RWPE2 (cell line): ENCODE measurements at regions not wholly inside any gene's neighbourhood (a gene's known extent, or its start where the extent isn't known, plus 50 kb on each side); places are given as distances from the start of the nearest gene placed in this dataset.

Experiments
- ATAC-seq: fragments of 200-7000 bp; cut with Tn5 transposase; 3 replicates; pipeline ENCODE4 v1.9.1; 2021; ENCODE audit warnings: low read depth
- DNase-seq: peaks from one replicate; pipeline ENCODE4 v3.0.0-alpha.2; 2020; ENCODE audit warnings: low spot score
- H3K27ac ChIP-seq: fragments of 450-650 bp; 2 replicates; pipeline ENCODE4 v1.5.1; 2017; ENCODE audit warnings: mild to moderate bottlenecking; ENCODE audit not compliant: poor library complexity, severe bottlenecking
- H3K27me3 ChIP-seq: fragments of 250-450 bp; sonication (Bioruptor Pico); 2 replicates; pipeline ENCODE4 v1.5.1; 2021; ENCODE audit warnings: mild to moderate bottlenecking, moderate library complexity; ENCODE audit not compliant: insufficient read depth, poor library complexity, severe bottlenecking
- H3K36me3 ChIP-seq: fragments of 250-450 bp; sonication (Bioruptor Pico); 2 replicates; pipeline ENCODE4 v1.5.1; 2020; ENCODE audit warnings: low read depth, mild to moderate bottlenecking, moderate library complexity
- H3K4me1 ChIP-seq: fragments of 250-450 bp; sonication (Bioruptor Pico); 2 replicates; pipeline ENCODE4 v1.5.1; 2021; ENCODE audit warnings: mild to moderate bottlenecking, moderate library complexity; ENCODE audit not compliant: insufficient read depth, poor library complexity, severe bottlenecking
- H3K4me3 ChIP-seq: fragments of 250-450 bp; sonication (Bioruptor Pico); 2 replicates; pipeline ENCODE4 v1.5.1; 2021; ENCODE audit warnings: mild to moderate bottlenecking, moderate library complexity; ENCODE audit not compliant: severe bottlenecking
- H3K9me3 ChIP-seq: fragments of 250-450 bp; sonication (Bioruptor Pico); 2 replicates; pipeline ENCODE4 v1.5.1; 2021; ENCODE audit warnings: mild to moderate bottlenecking, moderate library complexity; ENCODE audit not compliant: severe bottlenecking
- TF ChIP-seq, protein P1 (sequence below): fragments of 450-650 bp; IDR thresholded peaks from one replicate; pipeline ENCODE4 v1.5.1; 2017; ENCODE audit warnings: mild to moderate bottlenecking, moderate library complexity; ENCODE audit not compliant: poor library complexity, severe bottlenecking

DNA sequence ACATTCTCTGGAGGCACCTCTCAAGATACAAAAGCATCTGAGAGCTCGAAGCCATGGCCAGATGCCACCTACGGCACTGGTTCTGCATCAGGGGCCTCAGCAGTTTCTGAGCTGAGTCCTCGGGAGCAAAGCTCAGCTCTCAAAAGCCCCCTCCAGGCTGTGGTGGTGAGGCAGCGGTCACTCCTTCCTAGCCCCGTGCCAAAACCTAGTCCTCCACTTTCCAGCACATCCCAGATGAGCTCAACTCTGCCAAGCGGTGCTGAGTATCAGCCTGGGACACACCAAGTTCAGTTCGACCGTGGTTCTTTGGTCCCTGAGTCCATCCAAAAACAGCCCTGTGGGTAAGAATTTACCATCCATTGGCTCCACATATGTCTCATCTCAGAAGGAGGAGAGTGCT is 79.3 kb upstream of the STT3B start:
- H3K27me3 ChIP-seq: no peaks in the 10 kb centered on the region
- ATAC-seq: no peak
- H3K36me3 ChIP-seq: no peaks in the 10 kb centered on the region
- H3K27ac ChIP-seq: no peak overlapping the region
- no peak for DNase-seq
- no peak overlapping the region for H3K4me3 ChIP-seq
- H3K9me3 ChIP-seq: no peaks in the 10 kb centered on the region
- no peaks in the 10 kb centered on the region for H3K4me1 ChIP-seq
- TF ChIP-seq, protein P1, sequence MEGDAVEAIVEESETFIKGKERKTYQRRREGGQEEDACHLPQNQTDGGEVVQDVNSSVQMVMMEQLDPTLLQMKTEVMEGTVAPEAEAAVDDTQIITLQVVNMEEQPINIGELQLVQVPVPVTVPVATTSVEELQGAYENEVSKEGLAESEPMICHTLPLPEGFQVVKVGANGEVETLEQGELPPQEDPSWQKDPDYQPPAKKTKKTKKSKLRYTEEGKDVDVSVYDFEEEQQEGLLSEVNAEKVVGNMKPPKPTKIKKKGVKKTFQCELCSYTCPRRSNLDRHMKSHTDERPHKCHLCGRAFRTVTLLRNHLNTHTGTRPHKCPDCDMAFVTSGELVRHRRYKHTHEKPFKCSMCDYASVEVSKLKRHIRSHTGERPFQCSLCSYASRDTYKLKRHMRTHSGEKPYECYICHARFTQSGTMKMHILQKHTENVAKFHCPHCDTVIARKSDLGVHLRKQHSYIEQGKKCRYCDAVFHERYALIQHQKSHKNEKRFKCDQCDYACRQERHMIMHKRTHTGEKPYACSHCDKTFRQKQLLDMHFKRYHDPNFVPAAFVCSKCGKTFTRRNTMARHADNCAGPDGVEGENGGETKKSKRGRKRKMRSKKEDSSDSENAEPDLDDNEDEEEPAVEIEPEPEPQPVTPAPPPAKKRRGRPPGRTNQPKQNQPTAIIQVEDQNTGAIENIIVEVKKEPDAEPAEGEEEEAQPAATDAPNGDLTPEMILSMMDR: no peak

DNA sequence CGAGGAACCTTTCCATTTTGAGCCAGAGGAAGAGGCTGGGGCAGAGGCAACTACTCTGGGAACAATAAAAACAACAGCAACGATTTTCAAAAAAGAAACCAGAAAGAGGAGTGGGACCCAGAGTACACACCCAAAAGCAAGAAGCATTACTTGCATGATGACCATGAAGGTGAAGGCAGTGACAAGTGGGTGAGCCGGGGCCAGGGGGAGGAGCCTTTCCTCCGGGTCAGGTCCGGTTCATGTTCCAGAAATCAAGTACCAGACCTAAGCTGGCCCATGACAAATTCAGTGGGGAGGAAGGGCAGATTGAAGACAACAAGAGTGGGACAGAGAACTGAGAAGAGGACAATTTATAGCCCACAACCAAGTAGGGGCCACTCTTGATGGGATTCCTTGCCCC is 77.2 kb upstream of the STT3B start:
- DNase-seq: no peak

DNA sequence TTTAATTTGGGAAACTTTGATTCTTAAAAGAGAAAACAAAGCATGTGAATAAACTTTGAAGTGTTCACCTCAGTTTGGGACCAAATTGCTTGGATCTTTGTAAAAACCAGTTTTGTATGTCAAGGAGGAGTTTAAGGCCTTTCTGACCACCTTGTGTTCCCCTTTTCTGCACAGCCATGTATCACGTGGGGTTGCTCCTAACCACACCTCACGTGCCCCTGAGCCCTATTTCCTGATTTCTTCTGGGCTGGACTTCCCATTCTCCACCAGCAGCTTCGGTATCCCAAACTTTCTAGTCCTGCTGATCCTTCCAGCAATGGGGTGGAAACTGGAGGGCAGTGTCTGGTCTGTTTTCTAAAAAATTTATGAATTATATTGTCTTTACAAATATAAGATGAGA is 76.4 kb upstream of the STT3B start:
- no peaks in the 10 kb centered on the region for H3K36me3 ChIP-seq
- TF ChIP-seq, protein P1: no peak
- DNase-seq (no peak), ATAC-seq (no peak)
- no peaks in the 10 kb centered on the region for H3K9me3 ChIP-seq
- no peaks in the 10 kb centered on the region for H3K4me1 ChIP-seq
- H3K27me3 ChIP-seq: no peaks in the 10 kb centered on the region
- no peak overlapping the region for H3K4me3 ChIP-seq
- H3K27ac ChIP-seq: no peak overlapping the region

More for the DNA sequence above, 77.2 kb upstream of the STT3B start:
- H3K4me3 ChIP-seq: no peak overlapping the region
- H3K27ac ChIP-seq: no peak overlapping the region
- no peak for ATAC-seq
- no peaks in the 10 kb centered on the region for H3K27me3 ChIP-seq
- no peaks in the 10 kb centered on the region for H3K36me3 ChIP-seq
- TF ChIP-seq, protein P1: no peak
- H3K4me1 ChIP-seq: no peaks in the 10 kb centered on the region
- H3K9me3 ChIP-seq: no peaks in the 10 kb centered on the region

DNA sequence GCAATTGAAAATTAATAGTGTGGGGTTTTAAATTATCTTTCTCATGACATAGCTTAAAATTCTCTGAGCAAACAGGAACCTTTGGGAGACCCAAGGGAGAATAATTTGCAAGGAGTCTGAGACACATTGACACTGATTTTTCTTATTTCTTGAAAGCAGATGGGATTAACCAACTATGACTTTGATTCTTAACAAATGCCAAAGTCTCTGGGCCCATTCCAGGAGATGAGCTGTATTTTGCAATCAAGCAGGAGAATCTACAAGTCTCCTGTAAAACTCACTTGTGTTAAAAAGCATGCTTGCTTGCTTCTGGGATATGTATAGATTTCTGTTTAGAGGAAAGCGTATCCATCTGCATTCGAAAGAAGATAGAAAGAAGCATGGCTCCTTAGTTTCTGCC is 71.3 kb upstream of the STT3B start:
- Histone ChIP-seq H3K4me3 (no peak overlapping the region), H3K9me3 (no peaks in the 10 kb centered on the region), H3K27ac (no peak overlapping the region), H3K4me1 (no peaks in the 10 kb centered on the region), H3K27me3 (no peaks in the 10 kb centered on the region), H3K36me3 (no peaks in the 10 kb centered on the region)
- DNase-seq (no peak), ATAC-seq (no peak)
- TF ChIP-seq, protein P1: no peak

DNA sequence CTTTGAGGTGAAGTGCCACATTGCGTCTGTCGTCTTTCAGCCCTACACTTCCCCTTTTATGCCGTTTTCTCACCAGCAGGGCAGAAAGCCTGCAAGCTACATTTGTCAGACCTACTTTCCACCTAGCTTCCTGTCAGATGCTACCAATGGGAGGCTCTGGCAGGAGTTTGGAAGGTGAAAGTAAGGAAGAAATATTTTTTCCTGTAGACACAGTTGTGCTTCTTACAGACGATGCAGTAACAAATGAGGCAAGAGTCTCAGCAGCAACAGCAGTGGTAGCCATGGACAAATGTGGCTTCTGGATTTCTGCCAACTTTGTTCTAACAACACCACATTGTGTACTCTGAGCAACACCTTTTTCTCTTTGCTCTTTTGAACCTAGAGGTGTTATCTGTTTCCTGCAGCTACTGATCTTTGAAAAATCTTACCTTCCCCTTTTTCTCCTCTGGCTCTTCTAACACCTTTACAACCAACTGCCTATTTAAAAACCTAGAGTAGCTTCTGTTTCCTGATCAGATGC is 70.6 kb upstream of the STT3B start:
- H3K9me3 ChIP-seq: no peaks in the 10 kb centered on the region
- H3K27me3 ChIP-seq: no peaks in the 10 kb centered on the region
- H3K27ac ChIP-seq: no peak overlapping the region
- H3K36me3 ChIP-seq: no peaks in the 10 kb centered on the region
- no peak for DNase-seq
- no peak overlapping the region for H3K4me3 ChIP-seq
- TF ChIP-seq, protein P1: no peak
- H3K4me1 ChIP-seq: no peaks in the 10 kb centered on the region
- ATAC-seq: no peak
